ENCODE measurements at regions not wholly inside any gene's neighbourhood (a gene's known extent, or its start where the extent isn't known, plus 50 kb on each side); places are given as distances from the start of the nearest gene placed in this dataset.

GRCh38 chr13:105412171-105412570 is 1123.3 kb downstream of the EFNB2 start:
- no peak for DNase-seq

GRCh38 chr13:105410602-105411001 is 1124.9 kb downstream of the EFNB2 start:
- no peak for DNase-seq

GRCh38 chr13:105406551-105406950 is 1128.9 kb downstream of the EFNB2 start:
- DNase-seq: no peak

DNA sequence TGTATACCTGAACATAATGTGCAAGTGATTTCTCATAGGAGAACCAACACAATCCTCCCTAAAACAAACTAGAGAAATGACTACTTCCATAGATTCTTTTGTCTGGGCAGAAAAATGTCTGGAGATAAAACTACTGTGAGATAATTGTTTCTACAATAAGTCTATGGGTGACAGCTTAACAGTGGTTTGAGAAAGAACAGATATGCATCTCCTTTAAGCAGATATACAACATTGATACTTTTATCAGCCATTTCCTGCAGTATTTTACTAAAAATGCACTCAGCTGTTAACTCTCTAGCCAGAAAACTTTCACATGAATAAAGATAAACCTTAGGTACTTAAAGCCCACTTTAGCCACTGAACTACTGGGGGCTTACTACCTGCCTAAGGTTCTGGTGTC is 1132.4 kb downstream of the EFNB2 start:
- no peak for DNase-seq

DNA sequence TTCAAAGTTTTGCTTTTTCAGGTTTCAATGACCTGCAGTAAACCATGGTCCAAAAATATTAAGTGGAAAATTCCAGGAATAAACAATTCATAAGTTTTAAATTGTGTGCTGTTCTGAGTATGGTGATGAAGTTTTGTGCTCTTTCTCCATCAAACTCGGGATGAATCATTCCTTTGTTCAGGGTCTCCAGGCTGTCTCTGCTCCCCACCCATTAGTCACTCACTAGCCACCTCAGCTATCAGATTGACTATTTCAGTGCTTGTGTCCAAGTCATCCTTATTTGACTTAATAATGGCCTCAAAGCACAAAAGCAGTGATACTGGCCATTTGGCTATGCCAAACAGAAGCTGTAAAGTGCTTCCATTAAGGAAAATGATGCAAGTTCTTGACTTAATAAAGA is 1140.4 kb downstream of the EFNB2 start:
- no peak for DNase-seq

GRCh38 chr13:105389373-105389772 is 1146.1 kb downstream of the EFNB2 start:
- DNase-seq: no peak

DNA sequence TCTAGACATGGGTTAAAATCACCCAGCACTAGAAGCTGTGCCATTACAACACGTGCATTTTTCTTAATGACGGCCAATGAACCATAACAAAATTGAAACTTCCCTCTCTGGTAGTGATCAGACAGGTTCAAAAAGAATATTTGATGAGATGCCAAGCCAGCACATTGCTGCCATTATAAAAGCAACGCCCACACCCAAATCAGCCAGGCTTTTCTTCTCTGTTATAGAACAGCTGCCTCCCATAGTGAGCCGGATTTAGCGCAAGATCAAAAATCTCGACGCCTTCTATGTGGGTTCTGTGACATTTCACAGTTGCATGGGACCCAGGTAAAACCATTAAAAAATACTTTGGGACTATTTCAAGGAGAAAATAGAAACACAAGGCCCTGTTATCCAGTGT is 1158.0 kb downstream of the EFNB2 start:
- no peak for DNase-seq

GRCh38 chr13:105370011-105370650 is 1165.3 kb downstream of the EFNB2 start:
- no peak for DNase-seq

- DNase-seq: no peak
Observed at GRCh38 chr13:105368781-105369180, 1166.7 kb downstream of the EFNB2 start.

DNA sequence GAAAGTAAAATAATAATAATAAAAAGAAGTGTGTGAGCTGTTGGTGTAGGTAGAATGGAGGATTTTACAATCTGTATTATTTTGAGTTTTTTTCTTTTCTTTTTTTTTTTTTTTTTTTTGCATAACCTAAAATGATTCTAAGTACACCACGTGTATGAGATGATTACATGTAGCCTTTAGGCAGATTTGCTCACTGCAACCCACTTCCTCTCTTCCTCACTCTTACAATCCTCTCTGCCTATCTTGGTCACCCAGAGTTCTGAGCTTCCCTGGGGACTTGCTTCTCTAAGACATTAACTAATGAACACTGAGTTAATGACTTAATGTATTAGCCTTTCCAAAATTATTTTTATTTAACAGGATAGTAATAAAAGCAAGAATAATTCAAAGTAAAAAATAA is 1169.6 kb downstream of the EFNB2 start:
- DNase-seq: no peak

GRCh38 chr13:105365021-105365550 is 1170.4 kb downstream of the EFNB2 start:
- no peak for DNase-seq

DNA sequence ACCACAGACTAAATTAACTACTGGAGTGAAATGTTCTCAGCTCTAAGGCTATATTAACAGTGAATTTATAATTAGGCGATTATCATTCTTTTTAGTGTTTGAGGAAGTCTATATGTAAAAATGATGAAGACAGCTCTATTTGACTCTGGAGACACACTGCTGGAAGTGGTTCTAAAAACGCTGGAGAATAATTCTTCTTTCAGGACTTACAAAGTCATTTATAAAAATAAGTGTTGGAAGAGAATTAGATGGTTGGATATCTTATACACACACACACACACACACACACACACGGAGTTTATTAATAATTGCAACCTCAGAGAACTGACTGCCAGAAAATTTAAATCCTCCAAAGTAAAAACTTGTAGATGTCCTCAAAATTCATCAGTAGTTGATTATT is 1171.3 kb downstream of the EFNB2 start:
- DNase-seq: no peak

- no peak for DNase-seq
Observed at GRCh38 chr13:105363261-105364190, 1171.9 kb downstream of the EFNB2 start.

DNA sequence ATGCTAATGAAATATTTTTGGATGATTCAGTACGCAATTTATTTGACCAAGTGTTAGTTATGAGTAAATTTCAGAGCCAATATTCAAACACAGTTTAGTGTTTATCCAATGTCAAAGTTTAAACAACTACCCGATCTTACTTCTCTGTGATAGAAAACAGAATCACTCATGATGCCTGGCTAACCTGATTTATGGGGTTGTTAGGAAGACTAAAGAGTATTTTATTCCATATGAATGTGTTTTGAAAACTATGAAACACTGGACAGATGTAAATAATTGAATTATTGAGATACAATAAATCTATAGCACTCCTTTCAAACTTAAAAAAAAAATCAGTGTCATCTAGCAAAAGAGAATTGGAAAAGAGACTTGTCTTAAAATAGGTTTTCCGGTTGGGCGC is 1181.8 kb downstream of the EFNB2 start:
- no peak for DNase-seq

- DNase-seq: no peak
Observed at GRCh38 chr13:105349082-105349723, 1186.3 kb downstream of the EFNB2 start.

GRCh38 chr13:105346141-105346775 is 1189.2 kb downstream of the EFNB2 start:
- no peak for DNase-seq

DNA sequence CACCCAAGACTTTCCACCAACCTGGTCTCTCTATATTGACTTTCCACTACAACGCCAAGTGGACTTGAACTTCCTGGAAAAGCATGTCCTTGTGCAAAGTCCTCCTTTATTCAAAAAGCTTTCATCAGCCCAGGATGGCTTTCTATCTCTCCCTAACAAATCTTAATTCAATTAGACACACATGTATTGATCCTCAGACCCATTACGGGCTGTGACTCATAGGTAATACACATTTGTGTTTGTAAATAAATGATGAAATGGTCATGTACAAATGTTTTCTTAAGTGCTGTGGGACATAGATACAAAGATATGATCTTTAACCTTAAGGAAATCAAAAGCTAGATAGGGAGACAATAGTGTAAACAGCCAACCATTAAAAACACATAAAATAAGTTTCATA is 1189.7 kb downstream of the EFNB2 start:
- no peak for DNase-seq

GRCh38 chr13:105345131-105345530 is 1190.3 kb downstream of the EFNB2 start:
- DNase-seq: no peak

GRCh38 chr13:105343134-105343806 is 1192.2 kb downstream of the EFNB2 start:
- DNase-seq: no peak

- no peak for DNase-seq
Observed at GRCh38 chr13:105342281-105342820, 1193.1 kb downstream of the EFNB2 start.

DNA sequence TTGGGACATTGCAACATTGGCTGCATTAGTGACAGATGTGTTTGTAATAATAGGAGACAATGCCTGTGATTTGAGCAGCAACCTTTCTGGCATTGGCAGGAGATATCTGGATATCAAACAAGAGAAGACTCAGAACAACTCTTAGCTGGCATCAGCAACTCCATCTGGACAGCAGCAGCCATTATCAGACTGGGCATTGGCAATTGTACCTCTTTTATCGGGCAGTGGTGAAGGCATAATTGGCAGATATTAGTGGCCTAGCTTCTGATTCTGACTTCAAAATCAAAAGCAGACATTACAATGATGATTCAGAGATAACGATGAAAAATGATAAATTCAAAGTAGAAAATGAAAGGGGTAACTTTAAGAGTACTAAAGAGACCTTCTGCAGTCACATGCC is 1193.7 kb downstream of the EFNB2 start:
- no peak for DNase-seq

- no peak for DNase-seq
Observed at GRCh38 chr13:105341256-105341655, 1194.2 kb downstream of the EFNB2 start.
